ENCODE measurements at regions not wholly inside any gene's neighbourhood (a gene's known extent, or its start where the extent isn't known, plus 50 kb on each side); places are given as distances from the start of the nearest gene placed in this dataset.

DNA sequence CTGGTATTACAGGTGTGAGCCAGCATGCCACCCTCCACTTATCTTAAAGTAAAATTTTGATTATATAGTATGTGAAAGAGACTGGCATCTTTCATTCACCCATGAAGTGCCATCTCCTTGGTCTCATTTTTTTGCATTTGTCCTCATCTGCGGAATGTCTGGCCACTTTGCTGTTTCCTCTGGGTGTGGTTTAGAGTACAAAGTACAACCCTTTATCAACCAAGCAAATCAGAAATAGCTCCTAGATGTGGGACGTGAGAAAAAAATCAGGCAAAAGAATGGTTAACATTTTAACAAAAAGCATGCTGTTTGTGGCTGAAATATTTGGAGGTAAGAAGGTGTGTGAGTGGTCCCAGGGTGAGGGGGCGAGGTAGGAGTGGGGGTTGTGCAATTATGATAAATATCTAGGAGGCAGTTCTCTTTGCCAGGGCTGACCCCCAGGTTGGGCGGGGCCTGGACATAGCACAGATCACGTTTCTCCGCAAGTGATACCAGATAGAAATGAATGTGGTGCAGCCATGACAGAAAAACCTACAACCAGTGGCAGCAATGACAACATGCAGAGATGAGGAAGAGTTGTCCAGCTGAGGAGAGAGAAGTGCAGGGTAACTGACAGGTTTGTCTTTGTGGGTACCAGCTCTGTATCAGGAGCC, 115.8 kb upstream of the SERTAD2 start:
- no peak for DNase-seq (ENCODE audit: low read depth)

DNA sequence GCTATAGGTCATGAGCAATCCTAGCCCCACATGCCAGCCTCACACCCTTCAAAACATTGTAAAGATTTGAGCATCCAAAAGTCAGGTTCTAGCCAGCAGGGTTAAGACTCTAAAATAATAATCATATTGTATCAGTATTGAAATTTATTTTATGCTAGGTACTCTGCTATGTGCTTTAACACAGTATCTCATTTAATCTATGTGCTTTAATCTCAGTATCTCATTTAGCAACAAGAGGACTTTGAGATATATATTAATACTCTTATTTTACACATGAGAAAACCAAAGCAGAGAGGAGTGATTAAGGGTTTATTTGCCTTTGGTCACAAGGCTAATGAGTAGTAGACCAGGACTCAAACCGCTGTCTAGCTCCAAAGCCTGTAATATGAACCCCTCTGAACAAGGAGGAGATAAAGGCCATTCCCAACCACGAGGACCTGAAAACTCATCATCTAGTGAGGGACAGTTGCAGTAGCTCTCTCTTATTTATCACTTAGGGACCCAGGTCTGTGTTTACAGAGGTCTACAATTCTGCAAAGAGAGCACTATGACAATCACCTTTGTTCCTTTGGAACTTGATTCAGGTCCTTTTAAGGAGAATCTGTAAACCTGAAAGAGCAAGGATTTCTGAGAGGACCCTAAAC, 116.5 kb upstream of the SERTAD2 start:
- DNase-seq (ENCODE audit: low read depth) = no peak

DNA sequence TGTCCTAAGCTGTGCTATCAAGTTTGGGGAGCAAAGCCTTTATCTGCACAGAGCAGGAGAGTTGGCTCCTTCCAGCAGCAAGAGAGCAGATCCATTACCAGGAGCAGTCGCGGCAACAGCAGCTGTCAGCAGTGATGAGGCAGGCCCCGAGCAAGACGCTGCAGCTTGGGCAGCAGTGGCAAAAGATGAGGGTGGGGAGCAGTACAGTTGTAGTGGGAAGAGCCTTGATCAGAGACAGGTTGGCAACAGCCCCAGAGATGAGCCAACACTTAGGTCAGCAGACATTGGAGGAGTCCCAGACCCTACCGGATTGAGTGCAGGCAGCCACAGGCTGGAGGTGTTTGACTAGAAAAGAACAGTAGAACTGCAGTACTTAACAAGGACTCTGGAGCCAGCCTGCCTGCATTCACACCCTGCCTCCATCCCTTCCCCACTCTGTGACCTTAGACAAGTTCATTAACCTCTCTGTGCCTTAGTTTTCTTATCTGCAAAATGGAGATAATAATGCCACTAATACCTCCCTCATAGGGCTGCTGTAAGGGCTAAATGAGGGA, 117.1 kb upstream of the SERTAD2 start:
- DNase-seq (ENCODE audit: low read depth) = peak; percentile 94

DNA sequence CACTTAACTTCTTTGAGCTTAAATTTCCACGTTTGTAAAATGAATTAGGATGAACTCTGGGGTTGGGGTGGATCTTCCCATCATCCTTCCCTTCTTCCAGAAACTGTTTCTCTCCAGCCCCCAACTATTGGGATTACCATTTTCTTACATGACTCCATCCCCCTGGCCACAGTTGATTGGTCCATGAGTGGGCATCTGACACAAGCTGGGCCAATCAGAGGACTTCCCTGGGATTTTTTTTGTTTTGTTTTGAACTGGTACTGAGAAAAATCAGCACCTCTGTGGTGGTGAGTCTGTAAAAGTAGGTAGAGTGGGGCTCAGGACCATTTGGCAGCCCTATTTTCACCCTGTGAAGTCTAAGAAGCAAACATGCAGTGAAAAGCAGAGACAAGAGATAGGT, 118.0 kb upstream of the SERTAD2 start:
- no peak for DNase-seq (ENCODE audit: low read depth)

DNA sequence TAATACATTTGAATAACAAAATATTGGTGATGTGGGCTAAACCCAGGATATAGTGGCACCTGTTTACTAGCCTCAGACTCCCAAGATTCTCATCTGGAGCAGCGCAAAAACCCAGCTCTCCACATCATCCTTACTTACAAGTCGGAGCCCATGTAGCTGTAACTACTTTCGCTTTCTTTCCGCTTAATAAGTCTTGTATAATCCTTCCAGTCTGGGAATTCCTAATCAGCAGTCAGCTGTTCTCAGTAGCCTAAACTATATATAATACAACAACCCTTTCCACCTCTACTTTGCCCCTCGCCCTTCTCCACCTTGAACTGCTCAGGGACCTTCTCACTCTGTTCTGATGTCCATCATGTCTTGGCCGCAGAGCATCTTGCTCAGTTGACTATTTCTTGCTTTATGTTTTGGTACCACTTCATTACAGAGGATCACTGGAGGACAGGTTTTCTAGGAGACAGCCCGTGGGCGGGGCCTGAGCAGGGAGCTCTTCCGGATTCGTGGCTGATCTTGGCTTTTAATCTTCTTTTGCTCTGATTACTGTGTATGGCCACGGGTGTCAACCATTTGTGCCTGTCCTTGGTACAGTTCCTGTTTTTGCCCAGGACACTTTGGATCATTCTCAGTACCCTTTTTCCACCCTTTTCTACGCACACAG, 119.9 kb upstream of the SERTAD2 start:
- DNase-seq (ENCODE audit: low read depth) = no peak

DNA sequence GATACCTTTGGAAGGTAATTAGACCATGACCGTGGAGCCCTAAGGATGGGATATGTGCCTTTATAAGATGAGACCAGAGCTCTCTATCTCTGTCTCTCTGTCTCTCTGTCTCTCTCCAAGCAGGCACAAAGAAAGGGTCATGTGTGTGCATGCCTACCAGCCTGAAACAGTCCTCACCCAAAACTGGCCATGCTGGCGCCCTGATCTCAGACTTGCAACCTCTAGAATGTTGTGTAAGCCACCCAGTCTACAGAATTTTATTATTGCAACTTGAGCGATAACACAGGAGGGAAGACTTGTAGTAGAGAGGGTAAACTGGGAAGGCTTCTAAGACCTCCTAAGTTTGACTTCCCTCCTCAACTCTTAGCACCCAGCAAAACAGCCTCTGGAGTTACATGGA, 124.1 kb upstream of the SERTAD2 start:
- no peak for DNase-seq (ENCODE audit: low read depth)

DNA sequence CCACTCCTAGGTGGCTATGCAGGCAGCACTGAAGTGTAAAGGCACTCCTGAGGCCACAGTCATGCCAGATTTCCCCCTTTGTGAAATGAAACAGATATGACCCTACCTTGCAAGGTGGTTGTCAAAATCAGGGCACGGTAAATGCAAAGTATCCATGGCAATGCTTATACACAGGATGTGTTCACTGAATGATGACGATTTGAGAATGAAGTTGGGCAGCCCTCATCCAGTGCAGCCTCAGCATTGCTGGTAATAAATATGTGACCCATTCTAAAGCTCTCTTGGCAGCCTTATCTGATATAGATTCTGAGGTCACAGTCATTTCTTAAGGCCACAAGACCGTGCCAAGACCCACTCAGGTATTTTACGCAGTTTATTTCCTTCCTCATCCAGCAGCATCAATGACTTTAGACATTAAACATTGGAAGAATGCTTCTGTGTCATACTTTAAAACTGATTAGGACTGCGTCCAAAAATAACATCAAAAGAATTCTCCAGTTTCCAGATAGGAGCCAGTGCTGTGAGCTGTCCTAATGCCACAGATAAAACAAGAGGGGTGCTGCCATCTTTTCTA, 125.5 kb upstream of the SERTAD2 start:
- DNase-seq (ENCODE audit: low read depth) = peak; percentile 65

DNA sequence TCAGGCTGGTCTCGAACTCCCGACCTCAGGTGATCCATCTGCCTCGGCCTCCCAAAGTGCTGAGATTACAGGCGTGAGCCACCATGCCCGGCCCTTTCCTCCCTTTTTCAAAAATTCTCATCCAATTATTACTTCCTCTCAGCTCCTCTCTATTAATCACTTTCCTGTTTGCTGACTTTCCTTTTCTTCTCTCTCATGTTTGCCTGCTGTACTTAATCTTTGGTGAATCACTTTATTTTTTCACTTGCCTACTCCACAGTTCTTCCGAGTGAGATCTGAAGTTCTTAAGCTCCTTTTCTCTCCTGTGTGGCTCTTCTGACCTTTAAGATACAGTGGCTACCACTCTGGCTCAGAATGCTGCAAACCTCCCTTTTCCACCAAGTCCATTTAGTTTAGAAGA, 126.3 kb upstream of the SERTAD2 start:
- DNase-seq (ENCODE audit: low read depth) = no peak

DNA sequence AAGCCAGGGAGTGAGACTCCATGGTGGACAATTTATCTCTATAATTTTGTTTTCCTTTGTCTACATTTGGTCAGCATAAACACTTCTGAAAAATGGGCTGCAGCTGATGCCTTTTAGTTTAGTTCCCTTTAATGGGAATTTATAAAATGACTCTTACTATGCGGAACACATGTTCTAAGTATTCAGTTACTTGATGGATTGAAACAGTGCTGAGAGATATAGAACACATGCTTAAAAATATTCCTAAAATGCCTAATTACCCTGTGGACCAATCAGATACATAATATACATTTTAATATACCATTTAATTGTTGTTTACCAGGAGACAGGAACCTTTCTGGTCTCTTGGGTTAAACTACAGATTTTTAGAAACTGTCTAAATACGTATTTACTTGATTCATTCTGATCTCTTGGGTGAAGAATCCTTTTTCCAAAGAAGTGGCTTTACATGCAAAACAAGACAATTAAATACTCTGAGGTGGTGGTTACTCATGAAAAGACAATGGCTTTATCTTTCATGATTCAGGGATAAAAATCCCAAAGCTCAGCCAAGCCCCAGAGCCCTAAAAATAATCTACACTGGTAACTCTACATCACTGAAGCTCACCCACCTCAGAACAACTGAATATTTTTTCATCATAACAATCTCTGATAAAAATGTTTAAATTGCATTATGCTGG, 128.1 kb upstream of the SERTAD2 start:
- DNase-seq (ENCODE audit: low read depth) = no peak

DNA sequence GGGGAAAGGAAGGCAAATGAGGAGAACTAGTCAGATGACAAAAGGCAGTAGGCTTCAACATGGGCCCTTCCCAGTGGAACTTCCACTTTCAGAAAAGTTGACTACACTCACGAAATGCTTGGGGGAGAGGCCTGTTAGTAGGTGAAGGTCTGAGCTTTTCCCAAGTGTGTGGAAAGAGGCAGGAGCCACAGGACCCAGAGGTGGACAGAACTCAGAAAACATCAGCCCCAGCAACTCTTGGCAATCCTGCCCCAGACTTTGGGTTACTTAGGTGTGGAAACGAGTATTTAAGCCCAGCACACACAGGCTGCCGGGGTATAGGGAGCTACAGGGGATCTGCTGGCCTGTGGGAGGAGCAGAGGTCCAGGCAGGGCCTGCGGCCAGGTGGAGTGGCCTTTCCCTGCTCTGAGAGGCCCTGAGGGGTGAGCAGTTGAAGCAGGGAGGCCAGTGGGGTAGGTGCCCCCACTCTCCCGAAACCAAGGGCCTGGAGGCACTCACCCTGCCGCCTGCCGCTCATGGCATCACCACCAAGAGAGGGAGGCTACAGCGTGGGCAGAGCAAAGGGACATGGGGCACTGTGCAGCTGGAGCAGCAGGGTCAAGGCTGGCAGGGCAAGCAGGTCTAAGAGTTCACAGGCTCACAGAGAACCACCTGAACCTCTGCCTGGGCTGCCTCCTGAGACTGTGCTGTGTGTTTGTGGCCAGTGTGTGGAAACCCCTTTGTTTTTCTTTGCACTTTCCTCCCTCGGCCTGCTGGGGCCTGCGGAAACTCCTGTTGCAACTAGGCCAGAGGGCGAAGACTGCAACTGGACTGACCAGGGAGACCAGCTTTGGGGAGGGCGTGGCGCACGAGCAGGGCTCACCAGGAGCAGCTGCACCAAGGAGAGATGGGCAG, 130.7 kb upstream of the SERTAD2 start:
- DNase-seq (ENCODE audit: low read depth) = no peak

DNA sequence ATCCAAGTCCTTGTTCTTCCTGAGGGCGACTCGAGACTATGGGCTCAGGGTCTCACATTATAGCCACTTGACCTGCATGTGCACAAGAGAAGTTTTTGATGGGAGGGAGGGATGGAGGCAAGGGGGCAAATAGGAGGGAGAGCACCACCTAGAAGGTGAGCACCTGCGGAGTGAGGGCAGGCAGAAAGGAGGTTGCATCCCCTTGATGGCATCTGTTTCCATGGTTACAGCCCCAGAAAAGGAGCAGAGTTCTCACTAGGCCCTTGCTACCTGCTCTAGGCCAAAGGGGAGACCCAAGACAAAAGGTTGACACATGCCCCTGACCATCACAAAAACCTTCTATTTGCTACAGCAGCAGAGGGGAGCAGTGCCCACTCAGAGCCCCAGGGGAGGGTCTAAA, 131.5 kb upstream of the SERTAD2 start:
- DNase-seq (ENCODE audit: low read depth) = no peak

DNA sequence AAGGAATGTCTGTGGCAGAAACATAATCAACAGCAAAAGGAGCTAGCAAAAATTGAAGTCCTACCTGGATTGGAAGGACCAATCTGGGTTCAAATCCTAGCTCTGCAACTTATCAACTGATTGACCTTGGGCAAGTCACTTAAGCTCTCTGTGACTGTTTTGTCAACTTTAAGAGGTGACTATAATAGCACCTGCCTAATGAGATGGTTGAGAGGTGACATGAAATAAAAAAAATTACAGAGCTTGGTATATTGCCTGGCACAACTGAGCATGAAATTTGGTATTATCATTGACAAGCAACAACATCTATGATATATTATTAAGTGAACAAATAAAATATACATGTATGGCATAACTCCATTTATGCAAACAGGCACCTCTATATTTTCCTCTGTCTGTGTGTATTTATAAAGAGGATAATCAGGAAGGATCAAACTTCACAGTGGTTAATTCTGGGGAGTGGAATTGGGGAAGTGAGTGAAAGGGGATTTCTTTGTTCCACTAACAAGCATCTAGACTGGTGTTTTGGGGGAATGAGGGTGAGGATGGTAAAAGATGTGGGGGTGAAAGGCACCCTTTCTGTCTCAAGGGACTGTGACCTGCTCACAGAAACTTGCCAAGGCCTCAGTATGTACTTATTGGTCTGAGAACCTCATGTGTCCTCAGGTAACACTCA, 132.8 kb upstream of the SERTAD2 start:
- DNase-seq (ENCODE audit: low read depth) = no peak

DNA sequence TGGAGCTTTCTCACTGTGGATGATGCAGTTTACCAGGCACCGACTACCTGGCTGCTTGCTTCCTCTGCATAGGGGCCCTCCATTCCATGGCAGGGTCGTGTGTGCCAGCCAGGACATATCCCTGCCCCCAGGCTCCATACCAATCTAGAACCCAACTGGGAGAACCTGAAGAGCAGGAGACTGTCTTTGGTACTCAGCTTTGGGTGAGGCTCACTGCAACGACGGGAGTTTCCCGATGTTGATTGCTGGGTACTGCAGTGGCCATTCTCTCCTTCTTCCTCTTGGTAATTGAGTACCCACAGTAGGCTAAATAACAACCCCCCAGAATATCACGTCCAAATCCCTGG, 133.3 kb upstream of the SERTAD2 start:
- no peak for DNase-seq (ENCODE audit: low read depth)

DNA sequence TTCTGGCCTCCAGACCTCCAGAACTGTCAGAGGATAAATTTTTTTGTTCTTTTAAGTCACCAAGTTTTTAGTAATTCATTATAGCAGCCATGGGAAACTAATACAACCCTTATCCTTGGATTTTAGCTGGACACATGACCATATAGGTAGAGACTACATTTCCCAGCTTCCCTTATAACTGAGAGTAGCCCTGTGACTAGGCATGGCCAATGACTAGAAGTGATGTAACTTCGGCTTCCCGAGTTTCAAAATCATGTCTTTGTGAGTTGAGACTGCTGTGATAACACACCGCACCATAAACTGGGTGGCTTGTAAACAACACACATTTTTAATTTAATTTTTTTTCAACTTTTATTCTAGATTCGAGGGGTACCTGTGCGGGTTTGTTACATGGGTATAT, 134.0 kb upstream of the SERTAD2 start:
- no peak for DNase-seq (ENCODE audit: low read depth)

DNA sequence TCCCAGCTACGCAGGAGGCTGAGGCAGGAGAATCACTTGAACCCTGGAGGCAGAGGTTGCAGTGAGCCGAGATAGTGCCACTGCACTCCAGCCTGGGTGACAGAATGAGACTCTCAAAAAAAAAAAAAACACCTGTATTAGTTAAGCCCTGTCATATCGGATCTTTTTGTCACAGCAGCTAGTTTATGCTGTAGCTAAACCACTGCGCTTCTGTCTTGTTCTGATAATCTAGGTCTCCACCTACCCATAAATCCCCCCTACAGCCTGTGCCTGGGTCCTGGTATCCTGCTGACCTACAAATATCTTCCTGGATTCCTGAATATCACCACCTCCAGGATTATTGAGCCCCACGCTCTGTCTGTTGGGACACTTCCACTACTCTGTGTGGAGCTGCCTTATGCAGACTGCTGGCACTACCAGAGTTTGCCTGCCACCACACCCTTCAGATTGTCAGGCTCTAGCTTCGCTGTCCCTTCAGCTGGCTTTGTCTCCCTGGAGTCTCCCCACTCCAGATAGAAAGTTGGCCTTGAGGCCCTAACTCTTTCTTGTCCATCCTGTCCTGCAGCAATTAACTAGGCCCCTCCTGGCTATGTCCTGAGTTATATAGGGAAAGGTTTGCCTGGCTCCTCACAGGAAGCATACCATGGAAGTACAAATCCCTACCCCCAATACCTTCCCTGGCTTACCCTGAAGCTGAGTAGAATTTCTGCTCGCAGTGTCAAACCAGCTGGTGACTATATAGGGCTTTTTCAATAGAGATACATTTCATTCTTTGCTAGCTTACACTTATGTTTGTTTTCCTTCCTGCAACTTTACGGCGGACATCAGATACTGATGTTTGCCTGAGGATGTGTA, 136.0 kb upstream of the SERTAD2 start:
- no peak for DNase-seq (ENCODE audit: low read depth)

DNA sequence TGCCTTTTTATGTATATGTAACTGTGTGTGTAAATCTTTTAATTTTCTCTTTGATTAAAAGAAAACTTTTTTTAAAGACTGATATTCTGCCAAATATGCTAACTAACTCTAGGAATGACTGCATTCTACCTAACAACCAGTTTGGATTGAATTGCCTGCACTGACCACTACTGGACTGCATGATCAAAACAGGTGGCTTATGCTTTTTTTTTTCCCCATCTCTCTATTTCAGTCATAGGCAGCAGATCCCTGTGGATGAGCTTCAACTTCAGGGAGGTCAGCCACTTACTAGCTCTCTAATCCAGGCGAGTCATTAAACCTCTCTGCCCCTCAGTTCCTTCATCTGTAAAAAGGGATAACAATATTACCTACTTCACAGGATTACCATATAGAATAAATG, 138.6 kb upstream of the SERTAD2 start:
- DNase-seq (ENCODE audit: low read depth) = no peak

DNA sequence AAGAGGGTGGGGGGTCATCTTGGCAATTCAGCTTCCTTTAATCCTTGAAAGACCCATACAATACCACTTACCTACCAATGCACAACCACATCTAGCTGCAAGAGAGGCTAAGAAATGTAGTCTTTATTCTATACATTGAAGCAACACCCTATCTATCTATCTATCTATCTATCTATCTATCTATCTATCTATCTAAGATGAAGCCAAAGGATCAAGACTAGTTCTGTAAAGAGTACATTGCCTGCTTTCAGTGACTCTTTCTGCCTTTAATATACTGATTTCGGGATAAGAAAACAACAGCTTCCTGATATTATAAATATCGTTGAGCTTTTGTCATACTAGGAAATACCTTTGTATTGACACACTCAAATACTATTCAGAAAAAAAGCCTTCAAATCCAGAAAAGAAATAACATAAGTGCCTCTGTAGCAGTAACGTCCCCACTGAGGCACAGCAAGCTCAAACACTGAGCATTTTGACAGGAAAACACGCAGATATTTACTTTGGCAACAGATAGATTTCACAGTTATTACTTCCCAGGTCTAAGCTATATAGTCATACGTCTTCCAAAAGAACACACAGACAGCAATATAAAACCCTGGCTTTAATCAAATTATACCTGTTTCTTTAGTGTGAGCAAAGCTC, 139.4 kb upstream of the SERTAD2 start:
- DNase-seq (ENCODE audit: low read depth) = no peak

DNA sequence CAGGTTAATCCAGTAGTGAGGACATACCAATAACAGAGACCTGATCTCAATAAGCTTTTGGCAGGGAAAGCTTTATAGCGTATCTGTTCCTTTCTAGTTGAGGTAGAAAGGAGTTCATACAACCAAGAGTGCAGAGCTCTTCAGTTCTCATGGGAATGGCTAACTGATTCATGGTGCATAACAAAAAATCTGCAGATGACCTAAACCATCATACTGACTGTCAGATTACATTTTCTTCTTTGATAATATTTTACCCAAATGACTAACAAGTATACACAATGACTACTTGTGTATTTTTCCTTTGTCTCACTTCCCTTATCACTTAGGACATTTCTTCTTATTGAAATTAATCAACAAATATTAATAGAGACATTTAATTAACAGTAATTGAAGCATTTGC, 140.0 kb upstream of the SERTAD2 start:
- DNase-seq (ENCODE audit: low read depth) = no peak

DNA sequence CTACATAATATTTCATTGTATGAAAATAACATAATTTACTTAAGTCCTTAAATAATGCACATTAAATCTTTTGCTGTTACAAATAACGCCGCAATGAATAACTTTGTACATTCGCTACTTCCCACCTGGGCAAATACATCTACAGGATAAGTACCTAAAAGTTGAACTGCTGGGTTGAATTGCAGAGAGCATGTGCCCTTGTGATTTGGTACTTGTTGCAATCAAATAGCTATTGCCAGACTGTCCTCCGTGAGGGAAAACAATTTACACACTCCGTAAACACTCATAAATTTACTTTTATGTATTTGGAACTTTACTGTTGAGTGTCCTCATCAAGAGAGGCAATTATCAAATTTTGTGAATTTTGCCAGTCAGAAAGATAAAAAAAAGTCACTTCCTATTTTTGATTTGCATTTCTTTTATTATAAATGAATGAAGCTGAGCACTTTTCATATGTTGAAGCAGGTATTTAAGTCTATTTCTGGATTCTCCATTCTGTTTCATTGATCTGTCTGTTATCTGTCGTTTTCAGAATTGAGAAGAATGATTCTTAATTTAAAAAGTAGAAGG, 140.8 kb upstream of the SERTAD2 start:
- no peak for DNase-seq (ENCODE audit: low read depth)

Data from stromal cell of bone marrow (primary cell).